ENCODE measurements at regions not wholly inside any gene's neighbourhood (a gene's known extent, or its start where the extent isn't known, plus 50 kb on each side); places are given as distances from the start of the nearest gene placed in this dataset.

- TF ChIP-seq CTCF (IDR thresholded peaks at IDR 0.05) (no peak), POLR2A (IDR thresholded peaks at IDR 0.05) (no peak)
These were observed 980.2 kb downstream of the EFNA5 start for GRCh38 chr5:106690585-106690984.
